H1 (cell line): ENCODE measurements at regions not wholly inside any gene's neighbourhood (a gene's known extent, or its start where the extent isn't known, plus 50 kb on each side); places are given as distances from the start of the nearest gene placed in this dataset.

Source experiments
- CTCF ChIA-PET: fragments of 300-600 bp; sonication (Branson Sonifier 250); formaldehyde crosslinking; loops from one replicate; lab custom pipeline; 2021; ENCODE audit not compliant: partially characterized antibody; lab: Charles Lee
- POLR2A ChIA-PET: fragments of 300-600 bp; sonication (Branson Sonifier 250); formaldehyde crosslinking; loops from one replicate; lab custom pipeline; 2021; ENCODE audit warnings: inconsistent platforms; ENCODE audit not compliant: partially characterized antibody; lab: Charles Lee
- DNase-seq, 2 experiments: peaks; one replicate each; pipeline versions ENCODE4 v3.0.0 to v3.0.0-alpha.2; 2010 to 2022; ENCODE audit warnings: low spot score in 2 of 2, low read depth in 1 of 2, mixed read lengths in 1 of 2
- FAIRE-seq: peaks from 2 replicates; lab custom pipeline; 2011; peaks lifted over from hg19 to GRCh38; lab: Jason Lieb, UNC
- H2AFZ ChIP-seq: 2 replicates; pipeline ENCODE4 v1.8.1; 2012; ENCODE audit warnings: low read length, inconsistent platforms
- H2AK5ac ChIP-seq: 2 replicates; pipeline ENCODE4 v1.6.1; 2013; ENCODE audit warnings: low read depth, low read length
- H2BK120ac ChIP-seq: replicated peaks from 2 replicates; pipeline ENCODE3; 2013; ENCODE audit warnings: low read depth, low read length, inconsistent platforms
- H2BK12ac ChIP-seq: 2 replicates; pipeline ENCODE4 v1.6.1; 2013; ENCODE audit warnings: low read depth, low read length
- H2BK15ac ChIP-seq: 2 replicates; pipeline ENCODE4 v1.6.1; 2013; ENCODE audit warnings: low read length
- H2BK20ac ChIP-seq: 2 replicates; pipeline ENCODE4 v1.6.1; 2013; ENCODE audit warnings: low read length
- H2BK5ac ChIP-seq: 2 replicates; pipeline ENCODE4 v1.6.1; 2013; ENCODE audit warnings: low read depth, low read length
- H3K14ac ChIP-seq: 2 replicates; pipeline ENCODE4 v1.6.1; 2013; ENCODE audit warnings: inconsistent platforms; ENCODE audit not compliant: insufficient read length
- H3K18ac ChIP-seq: 2 replicates; pipeline ENCODE4 v1.6.1; 2013; ENCODE audit warnings: low read length; ENCODE audit errors: extremely low read depth
- H3K23ac ChIP-seq: 2 replicates; pipeline ENCODE4 v1.6.1; 2013; ENCODE audit warnings: inconsistent platforms; ENCODE audit not compliant: insufficient read length
- H3K23me2 ChIP-seq: 2 replicates; pipeline ENCODE4 v1.6.1; 2013; ENCODE audit warnings: low read depth, low read length
- H3K27ac ChIP-seq: 2 replicates; pipeline ENCODE4 v1.6.1; 2011; ENCODE audit warnings: low read depth, low read length, inconsistent platforms
- H3K27me3 ChIP-seq, 4 experiments: replicated peaks in 1 of 4; 1 replicate in 1 of 4; 2 replicates in 3 of 4; pipeline versions ENCODE4 v1.6.1 to v1.8.1; 2011 to 2013; ENCODE audit warnings: low read length in 3 of 4, mild to moderate bottlenecking in 3 of 4, inconsistent platforms in 2 of 4, mixed read lengths in 2 of 4, moderate library complexity in 1 of 4; ENCODE audit not compliant: control insufficient read depth in 3 of 4, insufficient read depth in 3 of 4; ENCODE audit errors: extremely low read depth in 1 of 4
- H3K36me3 ChIP-seq, 4 experiments: 2 replicates each; pipeline versions ENCODE4 v1.6.1 to v1.8.1; 2011 to 2013; ENCODE audit warnings: mild to moderate bottlenecking in 4 of 4, low read length in 3 of 4, moderate library complexity in 2 of 4, control low read depth in 1 of 4, inconsistent platforms in 1 of 4; ENCODE audit not compliant: insufficient read depth in 4 of 4, control insufficient read depth in 2 of 4
- H3K4ac ChIP-seq: replicated peaks from 2 replicates; pipeline ENCODE3; 2013; ENCODE audit warnings: low read length, low read depth, mixed read lengths, inconsistent platforms; ENCODE audit not compliant: insufficient read length
- H3K4me1 ChIP-seq, 4 experiments: replicated peaks in 1 of 4; 1 replicate in 1 of 4; 2 replicates in 3 of 4; pipeline versions ENCODE4 v1.6.1 to v1.8.1; 2011 to 2013; ENCODE audit warnings: low read length in 3 of 4, inconsistent platforms in 2 of 4, mixed read lengths in 1 of 4; ENCODE audit not compliant: insufficient read depth in 4 of 4, control insufficient read depth in 3 of 4
- H3K4me2 ChIP-seq, 2 experiments: 2 replicates each; pipeline versions ENCODE4 v1.6.1 to v1.8.1; 2011 to 2013; ENCODE audit warnings: low read depth in 2 of 2, low read length in 2 of 2, control low read depth in 1 of 2, inconsistent platforms in 1 of 2, mild to moderate bottlenecking in 1 of 2; ENCODE audit not compliant: insufficient read depth in 1 of 2
- H3K4me3 ChIP-seq, 4 experiments: fragments of 200-600, 300-600 bp in 1 of 4; sonication (generic), shearing (Covaris generic), sonication (Bioruptor Twin) in 1 of 4; 2 replicates each; pipeline versions ENCODE4 v1.5.1 to v1.8.1; 2011 to 2016; ENCODE audit warnings: low read length in 4 of 4, low read depth in 3 of 4, control low read depth in 2 of 4, inconsistent platforms in 2 of 4, mild to moderate bottlenecking in 2 of 4, mixed read lengths in 1 of 4, moderate library complexity in 1 of 4; ENCODE audit not compliant: insufficient read depth in 2 of 4; ENCODE audit errors: extremely low read depth in 1 of 4
- H3K56ac ChIP-seq: replicated peaks from 2 replicates; pipeline ENCODE3; 2013; ENCODE audit warnings: low read depth, mild to moderate bottlenecking, mixed read lengths, low read length, inconsistent platforms; ENCODE audit not compliant: insufficient read length
- H3K79me1 ChIP-seq: 2 replicates; pipeline ENCODE4 v1.6.1; 2013; ENCODE audit warnings: low read depth, low read length, control low read depth
- H3K79me2 ChIP-seq, 2 experiments: 2 replicates each; pipeline versions ENCODE4 v1.6.1 to v1.8.1; 2012 to 2013; ENCODE audit warnings: low read length in 2 of 2, mild to moderate bottlenecking in 2 of 2, inconsistent platforms in 1 of 2; ENCODE audit not compliant: insufficient read depth in 2 of 2, control insufficient read depth in 1 of 2
- H3K9ac ChIP-seq, 4 experiments: replicated peaks in 1 of 4; 1 replicate in 1 of 4; 2 replicates in 3 of 4; pipeline versions ENCODE4 v1.6.1 to v1.8.1; 2011 to 2013; ENCODE audit warnings: low read depth in 3 of 4, low read length in 3 of 4, control low read depth in 2 of 4, mild to moderate bottlenecking in 2 of 4, moderate library complexity in 2 of 4, inconsistent platforms in 1 of 4; ENCODE audit errors: extremely low read depth in 1 of 4
- H3K9me3 ChIP-seq, 2 experiments: 2 replicates each; pipeline versions ENCODE4 v1.6.1 to v1.8.1; 2012 to 2013; ENCODE audit warnings: mild to moderate bottlenecking in 2 of 2, moderate library complexity in 2 of 2, control low read depth in 1 of 2, inconsistent platforms in 1 of 2, low read depth in 1 of 2, low read length in 1 of 2, mixed read lengths in 1 of 2; ENCODE audit not compliant: insufficient read depth in 2 of 2
- H4K20me1 ChIP-seq, 2 experiments: replicated peaks in 1 of 2; 2 replicates each; pipeline versions ENCODE3 to v1.8.1; 2011 to 2013; ENCODE audit warnings: inconsistent platforms in 2 of 2, low read length in 2 of 2, mild to moderate bottlenecking in 1 of 2; ENCODE audit not compliant: insufficient read depth in 2 of 2, control insufficient read depth in 1 of 2
- H4K5ac ChIP-seq: 2 replicates; pipeline ENCODE4 v1.6.1; 2013; ENCODE audit warnings: low read length, low read depth, mixed read lengths, inconsistent platforms; ENCODE audit not compliant: insufficient read length
- H4K8ac ChIP-seq: 2 replicates; pipeline ENCODE4 v1.8.0; 2013; ENCODE audit warnings: mild to moderate bottlenecking, moderate library complexity, low read length, inconsistent platforms; ENCODE audit not compliant: insufficient read depth; ENCODE audit errors: extremely low read depth
- H4K91ac ChIP-seq: replicated peaks from 2 replicates; pipeline ENCODE3; 2013; ENCODE audit warnings: low read length, mixed read lengths, inconsistent platforms; ENCODE audit not compliant: insufficient read length
- CHD2 ChIP-seq: IDR thresholded peaks from 2 replicates; pipeline ENCODE4 v1.6.1; 2012; ENCODE audit warnings: low read length, improper control_type of control experiment
- GTF2F1 ChIP-seq: IDR thresholded peaks from 2 replicates; pipeline ENCODE4 v1.6.1; 2012; ENCODE audit warnings: low read depth, low read length, improper control_type of control experiment, borderline replicate concordance
- JUN ChIP-seq: IDR thresholded peaks from 2 replicates; pipeline ENCODE4 v1.6.1; 2011; ENCODE audit warnings: low read depth, mild to moderate bottlenecking, improper control_type of control experiment, low read length
- RFX5 ChIP-seq: IDR thresholded peaks from 2 replicates; pipeline ENCODE4 v1.6.1; 2011; ENCODE audit warnings: low read depth, low read length, improper control_type of control experiment, borderline replicate concordance
- TAF1 ChIP-seq: IDR thresholded peaks from 2 replicates; pipeline ENCODE4 v1.6.1; 2011; ENCODE audit warnings: mild to moderate bottlenecking, low read depth, low read length
- WGBS, 2 experiments: shearing (Covaris generic) in 1 of 2; methylation state at CpG; one replicate each; pipeline versions ENCODE4 v1.1.6 to v1.1.7; 2013 to 2015; ENCODE audit warnings: low lambda C conversion rate in 2 of 2, mixed read lengths in 2 of 2, inconsistent platforms in 1 of 2, low coverage in 1 of 2, missing lambda C conversion rate in 1 of 2; ENCODE audit not compliant: insufficient replicate concordance in 2 of 2, insufficient coverage in 1 of 2, insufficient read length in 1 of 2; ENCODE audit errors: extremely low coverage in 1 of 2, missing lambda C conversion rate in 1 of 2; 5-methylcytosine and 5-hydroxymethylcytosine counted together

DNA sequence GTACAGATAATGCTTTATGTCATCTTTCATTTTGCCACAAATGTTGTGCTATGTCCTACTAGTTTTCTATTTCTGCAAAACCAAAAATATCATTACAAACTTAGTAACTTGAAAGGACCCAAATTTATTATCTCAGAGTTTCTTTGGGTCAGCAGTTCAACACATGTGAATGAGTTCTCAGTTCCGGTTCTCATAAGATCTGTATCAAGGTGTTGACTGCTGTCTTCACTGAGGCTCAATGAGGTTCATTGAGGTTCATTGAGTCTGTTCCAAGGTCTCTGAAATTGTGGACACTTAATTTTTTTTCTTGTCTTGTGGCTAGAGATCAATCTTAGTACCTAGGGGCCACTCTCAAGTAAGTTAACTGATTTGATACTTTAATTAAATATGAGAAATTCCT is 525.1 kb upstream of the BRINP3 start:
- H2BK12ac ChIP-seq = no peak overlapping the region
- no peak overlapping the region for H3K23ac ChIP-seq
- no peak overlapping the region for H3K18ac ChIP-seq
- H3K14ac ChIP-seq = no peak overlapping the region
- no peak overlapping the region for H3K4ac ChIP-seq
- 100% methylated on average over 1 of the region's 1 CpG; no CpG with 5 or more reads in 1 of the 2 experiments for WGBS, 2 experiments
- H2BK120ac ChIP-seq = no peak overlapping the region
- H3K79me2 ChIP-seq = no peaks in the 10 kb centered on the region
- H2AFZ ChIP-seq = no peak overlapping the region
- no peaks in the 10 kb centered on the region for H3K23me2 ChIP-seq
- H3K9me3 ChIP-seq = no peaks in the 10 kb centered on the region
- H3K27ac ChIP-seq = no peak overlapping the region
- ChIA-PET CTCF (no interaction called here), POLR2A (no interaction called here)
- no peak overlapping the region for H2BK5ac ChIP-seq
- no peak overlapping the region for H3K9ac ChIP-seq
- no peak overlapping the region for H3K4me3 ChIP-seq
- no peak overlapping the region for H2BK20ac ChIP-seq
- TF ChIP-seq JUN = no peak
- TF ChIP-seq RFX5 = no peak
- no peak for TF ChIP-seq TAF1
- TF ChIP-seq GTF2F1 = no peak
- no peak for TF ChIP-seq CHD2
- TF ChIP-seq, all 59 proteins: peak for 0
- no peaks in the 10 kb centered on the region for H3K36me3 ChIP-seq
- no peak overlapping the region for H3K56ac ChIP-seq
- no peak overlapping the region for H4K5ac ChIP-seq
- no peak overlapping the region for H2AK5ac ChIP-seq
- no peak overlapping the region for H3K4me2 ChIP-seq
- H4K8ac ChIP-seq = no peak overlapping the region
- H3K4me1 ChIP-seq = no peaks in the 10 kb centered on the region
- H3K27me3 ChIP-seq = no peaks in the 10 kb centered on the region
- FAIRE-seq (no peak), DNase-seq (no peak)
- no peak overlapping the region for H2BK15ac ChIP-seq
- H4K91ac ChIP-seq = no peak overlapping the region
- no peaks in the 10 kb centered on the region for H4K20me1 ChIP-seq
- no peaks in the 10 kb centered on the region for H3K79me1 ChIP-seq
